ENCODE measurements at regions not wholly inside any gene's neighbourhood (a gene's known extent, or its start where the extent isn't known, plus 50 kb on each side); places are given as distances from the start of the nearest gene placed in this dataset.

DNA sequence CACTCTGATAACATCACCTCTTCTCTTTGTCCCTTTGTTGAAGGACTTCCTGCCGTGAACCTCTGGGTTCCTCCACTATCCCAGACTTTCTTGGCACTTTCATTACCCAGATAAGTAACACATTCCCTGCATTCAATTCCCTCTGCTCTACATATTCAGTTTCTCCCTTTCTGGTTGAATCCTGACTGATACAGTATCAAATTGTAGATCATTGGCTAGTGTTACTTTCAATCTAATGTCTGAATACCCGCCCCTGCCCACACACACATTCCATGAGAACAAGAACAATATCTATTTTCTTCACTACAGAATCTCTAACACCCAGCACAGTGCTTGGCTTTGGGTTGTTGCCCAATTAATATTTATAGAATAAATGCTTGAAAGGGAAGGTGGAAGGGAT, 163.5 kb downstream of the ABHD5 start:
- TF ChIP-seq, protein P1, sequence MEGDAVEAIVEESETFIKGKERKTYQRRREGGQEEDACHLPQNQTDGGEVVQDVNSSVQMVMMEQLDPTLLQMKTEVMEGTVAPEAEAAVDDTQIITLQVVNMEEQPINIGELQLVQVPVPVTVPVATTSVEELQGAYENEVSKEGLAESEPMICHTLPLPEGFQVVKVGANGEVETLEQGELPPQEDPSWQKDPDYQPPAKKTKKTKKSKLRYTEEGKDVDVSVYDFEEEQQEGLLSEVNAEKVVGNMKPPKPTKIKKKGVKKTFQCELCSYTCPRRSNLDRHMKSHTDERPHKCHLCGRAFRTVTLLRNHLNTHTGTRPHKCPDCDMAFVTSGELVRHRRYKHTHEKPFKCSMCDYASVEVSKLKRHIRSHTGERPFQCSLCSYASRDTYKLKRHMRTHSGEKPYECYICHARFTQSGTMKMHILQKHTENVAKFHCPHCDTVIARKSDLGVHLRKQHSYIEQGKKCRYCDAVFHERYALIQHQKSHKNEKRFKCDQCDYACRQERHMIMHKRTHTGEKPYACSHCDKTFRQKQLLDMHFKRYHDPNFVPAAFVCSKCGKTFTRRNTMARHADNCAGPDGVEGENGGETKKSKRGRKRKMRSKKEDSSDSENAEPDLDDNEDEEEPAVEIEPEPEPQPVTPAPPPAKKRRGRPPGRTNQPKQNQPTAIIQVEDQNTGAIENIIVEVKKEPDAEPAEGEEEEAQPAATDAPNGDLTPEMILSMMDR (IDR thresholded peaks at IDR 0.05), result no peak
- no peak for TF ChIP-seq POLR2AphosphoS5 (IDR thresholded peaks at IDR 0.05; ENCODE audit: low read depth, low read length)
- TF ChIP-seq, protein P2, sequence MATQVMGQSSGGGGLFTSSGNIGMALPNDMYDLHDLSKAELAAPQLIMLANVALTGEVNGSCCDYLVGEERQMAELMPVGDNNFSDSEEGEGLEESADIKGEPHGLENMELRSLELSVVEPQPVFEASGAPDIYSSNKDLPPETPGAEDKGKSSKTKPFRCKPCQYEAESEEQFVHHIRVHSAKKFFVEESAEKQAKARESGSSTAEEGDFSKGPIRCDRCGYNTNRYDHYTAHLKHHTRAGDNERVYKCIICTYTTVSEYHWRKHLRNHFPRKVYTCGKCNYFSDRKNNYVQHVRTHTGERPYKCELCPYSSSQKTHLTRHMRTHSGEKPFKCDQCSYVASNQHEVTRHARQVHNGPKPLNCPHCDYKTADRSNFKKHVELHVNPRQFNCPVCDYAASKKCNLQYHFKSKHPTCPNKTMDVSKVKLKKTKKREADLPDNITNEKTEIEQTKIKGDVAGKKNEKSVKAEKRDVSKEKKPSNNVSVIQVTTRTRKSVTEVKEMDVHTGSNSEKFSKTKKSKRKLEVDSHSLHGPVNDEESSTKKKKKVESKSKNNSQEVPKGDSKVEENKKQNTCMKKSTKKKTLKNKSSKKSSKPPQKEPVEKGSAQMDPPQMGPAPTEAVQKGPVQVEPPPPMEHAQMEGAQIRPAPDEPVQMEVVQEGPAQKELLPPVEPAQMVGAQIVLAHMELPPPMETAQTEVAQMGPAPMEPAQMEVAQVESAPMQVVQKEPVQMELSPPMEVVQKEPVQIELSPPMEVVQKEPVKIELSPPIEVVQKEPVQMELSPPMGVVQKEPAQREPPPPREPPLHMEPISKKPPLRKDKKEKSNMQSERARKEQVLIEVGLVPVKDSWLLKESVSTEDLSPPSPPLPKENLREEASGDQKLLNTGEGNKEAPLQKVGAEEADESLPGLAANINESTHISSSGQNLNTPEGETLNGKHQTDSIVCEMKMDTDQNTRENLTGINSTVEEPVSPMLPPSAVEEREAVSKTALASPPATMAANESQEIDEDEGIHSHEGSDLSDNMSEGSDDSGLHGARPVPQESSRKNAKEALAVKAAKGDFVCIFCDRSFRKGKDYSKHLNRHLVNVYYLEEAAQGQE (IDR thresholded peaks at IDR 0.05; ENCODE audit: insufficient read depth in 1 of 2, low read depth in 2 of 2, low read length in 1 of 2), result no peak

Measured in Panc1 (cell line).